Tibial artery (tissue), 4 donors: ENCODE measurements at regions not wholly inside any gene's neighbourhood (a gene's known extent, or its start where the extent isn't known, plus 50 kb on each side); places are given as distances from the start of the nearest gene placed in this dataset.

Experiments used
- DNase-seq, 2 donors: peaks; one replicate each; pipeline ENCODE4 v3.0.0-alpha.2; 2019
- H3K27ac ChIP-seq, 2 donors: fragments of 200-600 bp; sonication (generic) in 1 of 2; 1 replicate in 1 of 2; 2 replicates in 1 of 2; pipeline ENCODE4 v1.5.1; 2018 to 2019; ENCODE audit warnings: mild to moderate bottlenecking in 1 of 2
- H3K27me3 ChIP-seq, 2 donors: fragments of 200-600 bp; sonication (generic) in 1 of 2; one replicate each; pipeline versions ENCODE4 v1.5.1 to v1.6.0; 2016 to 2019
- H3K36me3 ChIP-seq, 3 donors: fragments of 200-600 bp; sonication (generic) in 2 of 3; one replicate each; pipeline ENCODE4 v1.5.1; 2016 to 2019; ENCODE audit warnings: mild to moderate bottlenecking in 2 of 3
- H3K4me1 ChIP-seq, 4 donors: fragments of 200-600 bp; sonication (generic) in 2 of 4; 1 replicate in 3 of 4; 2 replicates in 1 of 4; pipeline ENCODE4 v1.5.1; 2016 to 2019
- H3K4me3 ChIP-seq, 2 donors: fragments of 200-600 bp; sonication (generic) in 1 of 2; 1 replicate in 1 of 2; 2 replicates in 1 of 2; pipeline ENCODE4 v1.5.1; 2018 to 2019; ENCODE audit warnings: mild to moderate bottlenecking in 2 of 2
- H3K9me3 ChIP-seq, 3 donors: fragments of 200-600 bp; sonication (generic) in 1 of 3; one replicate each; pipeline ENCODE4 v1.5.1; 2016 to 2019
- intact Hi-C: fragments of 100-400 bp; cut with DNase I; formaldehyde crosslinking; loops from one replicate; pipeline ENCODE4 v1.15.0; 2023; ENCODE audit warnings: low total_unique reads
- TF ChIP-seq, protein P1 (sequence below), 2 experiments: fragments of 200-600 bp in 1 of 2; fragments of 450-650 bp in 1 of 2; IDR thresholded peaks; one replicate each; pipeline ENCODE4 v1.5.1; 2017 to 2019; ENCODE audit warnings: antibody characterized with exemption in 2 of 2, mild to moderate bottlenecking in 1 of 2, moderate library complexity in 1 of 2

DNA sequence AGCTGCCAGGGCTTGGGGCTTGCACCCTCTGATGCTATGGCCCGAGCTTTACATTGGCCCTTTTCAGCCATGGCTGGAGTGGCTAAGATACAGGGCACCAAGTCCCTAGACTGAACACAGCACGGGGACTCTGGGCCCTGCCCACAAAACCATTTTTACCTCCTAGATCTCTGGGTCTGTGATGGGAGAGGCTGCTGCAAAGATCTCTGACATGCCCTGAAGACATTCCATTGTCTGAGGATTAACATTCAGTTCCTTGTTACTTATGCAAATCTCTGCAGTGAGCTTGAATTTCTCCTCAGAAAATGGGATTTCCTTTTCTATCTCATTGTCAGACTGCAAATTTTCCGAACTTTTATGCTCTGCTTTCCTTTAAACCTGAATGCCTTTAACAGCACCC, 337.0 kb upstream of the SMC2 start:
- no peak for DNase-seq
- H3K27me3 ChIP-seq, result no peaks in the 10 kb centered on the region
- no peaks in the 10 kb centered on the region for H3K36me3 ChIP-seq
- H3K4me1 ChIP-seq, result no peaks in the 10 kb centered on the region
- H3K27ac ChIP-seq, result no peak overlapping the region
- H3K4me3 ChIP-seq, result no peak overlapping the region
- no peaks in the 10 kb centered on the region for H3K9me3 ChIP-seq
- intact Hi-C loops, result no loop called here
- TF ChIP-seq, protein P1, sequence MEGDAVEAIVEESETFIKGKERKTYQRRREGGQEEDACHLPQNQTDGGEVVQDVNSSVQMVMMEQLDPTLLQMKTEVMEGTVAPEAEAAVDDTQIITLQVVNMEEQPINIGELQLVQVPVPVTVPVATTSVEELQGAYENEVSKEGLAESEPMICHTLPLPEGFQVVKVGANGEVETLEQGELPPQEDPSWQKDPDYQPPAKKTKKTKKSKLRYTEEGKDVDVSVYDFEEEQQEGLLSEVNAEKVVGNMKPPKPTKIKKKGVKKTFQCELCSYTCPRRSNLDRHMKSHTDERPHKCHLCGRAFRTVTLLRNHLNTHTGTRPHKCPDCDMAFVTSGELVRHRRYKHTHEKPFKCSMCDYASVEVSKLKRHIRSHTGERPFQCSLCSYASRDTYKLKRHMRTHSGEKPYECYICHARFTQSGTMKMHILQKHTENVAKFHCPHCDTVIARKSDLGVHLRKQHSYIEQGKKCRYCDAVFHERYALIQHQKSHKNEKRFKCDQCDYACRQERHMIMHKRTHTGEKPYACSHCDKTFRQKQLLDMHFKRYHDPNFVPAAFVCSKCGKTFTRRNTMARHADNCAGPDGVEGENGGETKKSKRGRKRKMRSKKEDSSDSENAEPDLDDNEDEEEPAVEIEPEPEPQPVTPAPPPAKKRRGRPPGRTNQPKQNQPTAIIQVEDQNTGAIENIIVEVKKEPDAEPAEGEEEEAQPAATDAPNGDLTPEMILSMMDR (IDR thresholded peaks at IDR 0.05), result no peak

DNA sequence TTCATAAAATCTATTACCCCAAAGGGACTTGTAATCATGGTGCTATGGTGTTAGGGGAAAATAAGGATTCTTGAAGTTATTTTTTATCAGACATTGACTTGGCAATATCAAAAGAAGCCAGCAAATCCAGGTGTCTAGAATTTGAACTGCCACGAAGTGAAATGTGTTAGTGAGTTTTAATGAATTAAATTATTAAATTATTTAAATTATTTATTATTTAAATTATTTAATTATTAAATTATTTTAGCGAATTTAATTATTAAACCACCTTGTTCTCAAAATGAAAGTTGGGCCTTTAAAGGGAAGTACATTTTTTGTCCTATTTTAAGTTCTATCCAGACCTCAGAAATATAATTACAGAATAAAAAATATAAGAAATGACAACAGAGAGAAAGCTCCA, 332.6 kb upstream of the SMC2 start:
- intact Hi-C loops, result no loop called here
- DNase-seq, result no peak

DNA sequence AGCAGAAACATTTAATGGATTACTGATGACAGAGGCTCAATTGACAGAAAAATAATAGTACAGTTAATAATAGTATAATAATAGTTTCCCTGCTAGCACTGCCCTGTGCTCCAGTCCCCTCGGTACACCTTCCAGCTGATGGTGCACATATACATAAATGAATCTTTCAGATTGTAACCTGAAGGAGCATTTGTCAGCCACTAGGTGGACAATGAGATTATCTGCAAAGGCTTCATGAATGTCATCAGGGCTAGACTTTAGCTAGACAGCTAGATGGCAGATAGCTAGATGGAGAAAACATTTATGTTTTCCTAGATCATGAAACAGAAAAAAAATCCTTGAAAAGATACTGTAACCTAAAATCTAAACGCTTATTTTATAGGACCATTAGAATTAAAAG, 304.4 kb upstream of the SMC2 start:
- no peak for DNase-seq

More for the DNA sequence above, 332.6 kb upstream of the SMC2 start:
- H3K27me3 ChIP-seq, result no peaks in the 10 kb centered on the region
- TF ChIP-seq, protein P1 (IDR thresholded peaks at IDR 0.05), result no peak
- no peaks in the 10 kb centered on the region for H3K36me3 ChIP-seq
- no peaks in the 10 kb centered on the region for H3K4me1 ChIP-seq
- no peaks in the 10 kb centered on the region for H3K9me3 ChIP-seq
- no peak overlapping the region for H3K4me3 ChIP-seq
- H3K27ac ChIP-seq, result no peak overlapping the region

DNA sequence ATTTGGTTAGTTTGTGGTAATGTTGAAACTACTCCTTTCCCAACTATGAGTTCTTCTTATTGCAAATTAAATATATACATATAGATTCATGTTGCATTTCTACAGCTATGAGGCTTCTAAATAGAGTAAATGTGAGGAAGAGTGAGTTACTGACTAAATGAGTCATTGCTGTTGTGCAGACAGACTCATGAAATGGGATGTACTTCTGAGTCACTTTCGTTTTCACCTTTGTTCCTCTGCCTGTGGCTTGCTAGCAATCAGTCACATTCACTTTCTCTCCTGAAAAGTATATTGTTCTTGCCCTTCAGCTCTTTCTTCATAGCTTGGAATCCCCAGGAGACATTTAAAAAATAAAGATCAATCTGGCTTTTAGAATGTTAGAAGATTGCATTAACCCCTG, 295.5 kb upstream of the SMC2 start:
- Histone ChIP-seq H3K36me3 (no peaks in the 10 kb centered on the region), H3K9me3 (no peaks in the 10 kb centered on the region), H3K4me1 (no peaks in the 10 kb centered on the region), H3K4me3 (no peak overlapping the region), H3K27ac (no peak overlapping the region), H3K27me3 (no peaks in the 10 kb centered on the region)
- intact Hi-C loops, result no loop called here
- no peak for DNase-seq
- TF ChIP-seq, protein P1 (IDR thresholded peaks at IDR 0.05), result no peak

More for the DNA sequence above, 304.4 kb upstream of the SMC2 start:
- Histone ChIP-seq H3K4me1 (no peaks in the 10 kb centered on the region), H3K27ac (no peak overlapping the region), H3K27me3 (no peaks in the 10 kb centered on the region), H3K9me3 (no peaks in the 10 kb centered on the region), H3K36me3 (no peaks in the 10 kb centered on the region), H3K4me3 (no peak overlapping the region)
- intact Hi-C loops, result no loop called here
- TF ChIP-seq, protein P1 (IDR thresholded peaks at IDR 0.05), result no peak

DNA sequence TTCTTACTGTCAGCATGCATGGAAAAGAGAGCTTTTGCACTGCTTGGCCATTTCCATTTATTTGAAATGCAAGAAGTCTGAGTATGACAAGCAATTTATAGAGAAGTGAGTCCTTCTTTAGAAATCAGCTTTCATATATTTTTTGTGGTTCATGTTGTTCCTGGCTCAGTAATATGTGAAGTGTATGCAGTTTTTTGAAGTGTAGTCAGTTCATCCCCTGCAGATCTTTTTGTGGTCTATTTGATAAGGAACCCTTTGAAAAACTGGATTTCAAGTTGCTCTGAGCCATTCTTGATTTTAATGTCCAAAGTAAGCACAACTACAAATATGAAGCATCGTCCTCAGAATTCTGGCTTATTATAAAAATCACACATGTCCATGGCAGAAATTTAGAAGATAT, 294.1 kb upstream of the SMC2 start:
- no peak overlapping the region for H3K4me3 ChIP-seq
- intact Hi-C loops, result no loop called here
- H3K36me3 ChIP-seq, result no peaks in the 10 kb centered on the region
- H3K4me1 ChIP-seq, result no peaks in the 10 kb centered on the region
- H3K27ac ChIP-seq, result no peak overlapping the region
- H3K9me3 ChIP-seq, result no peaks in the 10 kb centered on the region
- no peak for DNase-seq
- no peaks in the 10 kb centered on the region for H3K27me3 ChIP-seq
- TF ChIP-seq, protein P1 (IDR thresholded peaks at IDR 0.05), result no peak

DNA sequence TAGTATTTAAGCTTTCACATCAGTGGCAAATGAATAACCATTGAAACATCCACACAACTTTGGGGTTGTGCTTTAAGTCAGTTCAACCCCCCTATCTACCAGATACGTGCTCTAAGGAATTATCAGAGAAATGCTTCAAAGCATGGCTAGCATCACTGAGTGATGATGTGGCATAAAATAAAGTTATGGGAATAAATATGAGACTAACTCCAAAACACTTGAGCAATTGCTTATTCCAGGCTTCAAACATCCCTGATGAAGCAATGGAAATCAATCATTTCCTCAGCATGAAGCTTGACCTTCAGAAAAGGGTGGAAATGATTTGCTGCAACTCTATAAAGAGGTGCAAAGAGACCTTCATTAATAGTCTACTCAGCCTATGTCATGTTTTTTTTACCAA, 292.0 kb upstream of the SMC2 start:
- Histone ChIP-seq H3K27me3 (no peaks in the 10 kb centered on the region), H3K9me3 (no peaks in the 10 kb centered on the region), H3K4me3 (no peak overlapping the region), H3K36me3 (no peaks in the 10 kb centered on the region), H3K27ac (no peak overlapping the region), H3K4me1 (no peaks in the 10 kb centered on the region)
- TF ChIP-seq, protein P1 (IDR thresholded peaks at IDR 0.05), result no peak
- DNase-seq, result no peak
- intact Hi-C loops, result no loop called here
